SK-N-SH (cell line): ENCODE measurements at regions not wholly inside any gene's neighbourhood (a gene's known extent, or its start where the extent isn't known, plus 50 kb on each side); places are given as distances from the start of the nearest gene placed in this dataset.

Experiments used
- CTCF ChIP-seq: fragments of 200-600 bp; sonication (generic); IDR thresholded peaks from 2 replicates; pipeline ENCODE4 v1.6.1; 2017; ENCODE audit warnings: antibody characterized with exemption, mild to moderate bottlenecking, moderate library complexity
- FOXM1 ChIP-seq: IDR thresholded peaks from 2 replicates; pipeline ENCODE4 v1.4.0; 2012; ENCODE audit warnings: low read depth, mild to moderate bottlenecking
- NFIC ChIP-seq: IDR thresholded peaks from 2 replicates; pipeline ENCODE4 v1.4.0; 2012; ENCODE audit warnings: borderline replicate concordance
- RAD21 ChIP-seq: IDR thresholded peaks from 2 replicates; pipeline ENCODE4 v1.6.1; 2012; ENCODE audit warnings: mild to moderate bottlenecking, low read length
- TAF1 ChIP-seq: IDR thresholded peaks from 2 replicates; pipeline ENCODE4 v1.6.1; 2012; ENCODE audit warnings: low read depth, mild to moderate bottlenecking, low read length, moderate library complexity, borderline replicate concordance

GRCh38 chr2:220076734-220077133 is 449.3 kb downstream of the SLC4A3 start:
- TF ChIP-seq CTCF (peak; percentile 68), RAD21 (peak; percentile 46), TAF1 (no peak), NFIC (peak; percentile 60), FOXM1 (no peak)
